M059J (cell line): ENCODE measurements at regions not wholly inside any gene's neighbourhood (a gene's known extent, or its start where the extent isn't known, plus 50 kb on each side); places are given as distances from the start of the nearest gene placed in this dataset.

ENCODE experiments used
- DNase-seq: peaks from one replicate; pipeline ENCODE4 v3.0.0-alpha.2; 2012; ENCODE audit warnings: low read depth

GRCh38 chr7:11895337-11895736, 63.3 kb upstream of the THSD7A start:
- DNase-seq, result no peak

DNA sequence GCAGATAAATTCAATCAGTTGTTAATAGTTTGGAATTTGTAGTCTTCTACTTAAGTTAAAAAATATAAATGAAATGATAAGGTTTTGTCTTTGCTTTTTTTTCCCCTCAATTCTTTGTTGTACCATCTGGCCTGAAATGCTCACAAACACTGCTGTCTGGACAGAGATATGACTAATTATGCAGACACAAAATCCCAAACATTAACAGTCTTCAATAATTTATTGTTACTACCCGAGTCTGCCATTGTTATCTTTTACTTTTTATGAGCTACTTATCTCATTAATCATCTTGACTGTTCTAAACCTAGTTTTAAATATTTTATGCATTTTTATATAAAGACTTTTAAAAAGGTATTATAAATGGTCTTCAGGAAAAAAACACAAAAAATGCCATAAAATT, 64.7 kb upstream of the THSD7A start:
- peak; percentile 62 for DNase-seq

DNA sequence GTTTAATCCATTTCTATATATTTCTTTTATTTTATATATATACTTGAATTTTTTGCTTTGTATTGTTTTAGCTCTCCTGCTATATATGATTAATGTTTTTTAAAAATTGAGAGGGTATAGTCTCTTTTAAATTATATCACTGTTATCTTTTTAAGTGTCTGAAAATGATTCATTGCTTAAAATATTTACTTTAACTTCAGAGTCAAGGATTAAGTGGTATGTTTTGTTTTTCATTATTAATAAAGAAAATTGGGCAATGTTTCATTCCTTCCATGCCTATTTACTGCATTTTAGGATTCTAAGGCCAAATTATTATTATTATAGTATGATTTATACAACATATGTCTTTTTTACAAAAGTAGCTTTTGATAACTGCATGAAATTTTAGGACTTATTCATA, 67.2 kb upstream of the THSD7A start:
- no peak for DNase-seq

- DNase-seq, result peak; percentile 85
Observed at GRCh38 chr7:11910253-11910652, 78.3 kb upstream of the THSD7A start.

DNA sequence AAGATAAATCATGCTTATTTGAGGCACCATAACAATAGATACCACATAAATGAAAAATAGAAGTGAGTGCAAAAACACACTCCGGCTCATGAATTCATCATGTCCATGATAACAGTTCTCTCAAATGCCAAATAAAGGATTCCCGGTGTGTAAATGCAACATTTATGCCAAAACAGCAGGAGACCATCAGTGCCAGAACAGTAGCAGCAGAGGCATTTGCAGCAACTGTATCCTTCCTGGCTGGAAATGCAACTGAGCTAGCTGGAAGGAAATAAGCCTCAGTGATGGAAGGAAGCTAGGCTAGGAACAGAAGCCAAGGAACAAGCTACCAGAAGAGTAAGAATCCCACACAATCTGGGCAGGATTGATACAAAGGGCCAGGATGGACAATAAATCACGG, 79.9 kb upstream of the THSD7A start:
- peak; percentile 18 for DNase-seq

DNA sequence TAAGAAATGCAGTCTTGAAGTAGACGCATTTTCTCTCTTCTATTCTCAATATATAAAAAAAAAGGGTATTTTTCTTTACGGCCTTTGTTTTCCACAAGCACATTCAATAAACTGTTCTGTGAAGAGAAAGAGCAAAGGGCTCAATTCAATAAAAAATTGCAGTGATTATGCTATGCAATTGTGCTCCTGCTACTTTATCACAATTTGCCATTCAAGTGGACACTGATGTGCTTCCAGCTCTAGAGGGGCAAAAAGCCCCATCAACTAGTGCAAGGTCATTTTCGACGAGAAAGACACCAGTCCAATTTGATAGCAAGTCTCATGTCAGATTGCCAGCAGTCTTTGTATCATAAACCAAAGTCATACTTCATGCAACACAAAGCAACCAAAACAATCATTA, 82.6 kb upstream of the THSD7A start:
- DNase-seq, result no peak

DNA sequence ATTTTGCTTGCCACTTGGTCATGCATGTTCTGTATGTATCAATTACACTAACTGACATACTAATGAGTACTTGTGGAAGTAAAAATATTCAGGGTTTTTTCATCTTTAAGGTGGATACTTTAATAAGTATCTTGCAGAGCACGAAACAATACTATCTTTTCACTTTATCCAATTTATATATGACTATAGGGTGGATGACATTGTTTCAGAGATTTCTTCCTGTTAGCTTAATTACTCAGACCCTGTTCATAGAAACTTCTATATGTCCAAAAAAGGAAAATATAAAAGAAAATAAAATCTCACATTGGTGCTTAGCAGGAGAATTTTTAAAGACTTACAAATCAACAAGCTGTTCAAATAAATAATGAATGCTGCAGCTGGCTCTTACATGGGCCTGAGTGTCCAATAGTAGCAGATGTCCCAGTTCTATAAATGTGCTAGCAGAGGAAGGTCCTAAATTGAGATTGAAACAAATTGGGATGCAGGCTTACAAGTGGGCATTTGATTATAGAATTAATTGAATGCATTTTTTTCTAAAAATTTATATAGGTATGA, 91.5 kb upstream of the THSD7A start:
- DNase-seq, result no peak

DNA sequence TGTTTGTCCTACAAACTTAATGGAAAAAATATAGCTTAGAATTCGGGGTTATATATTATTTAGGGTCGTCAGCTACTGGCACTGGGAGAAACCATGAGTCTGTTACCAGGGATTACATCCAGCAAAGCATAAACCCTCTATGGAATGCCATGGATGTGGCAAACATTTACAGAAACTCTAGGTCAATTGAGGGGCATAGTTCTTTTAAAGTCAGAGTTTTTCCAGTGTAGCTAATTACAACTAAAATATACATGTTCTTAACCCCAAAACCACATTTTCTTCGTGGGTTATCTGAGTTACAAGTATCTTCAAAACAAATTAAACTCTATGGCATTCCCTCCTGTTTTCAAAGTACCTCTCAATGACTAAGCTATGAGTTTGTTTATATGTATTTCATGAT, 99.3 kb upstream of the THSD7A start:
- peak; percentile 89 for DNase-seq

- peak; percentile 28 for DNase-seq
Observed at GRCh38 chr7:11934796-11935195, 102.8 kb upstream of the THSD7A start.

GRCh38 chr7:11935905-11936304, 103.9 kb upstream of the THSD7A start:
- DNase-seq, result no peak

GRCh38 chr7:11946794-11947193, 114.8 kb upstream of the THSD7A start:
- DNase-seq, result no peak

- DNase-seq, result peak; percentile 12
Observed at GRCh38 chr7:11950281-11950680, 118.3 kb upstream of the THSD7A start.

GRCh38 chr7:11950942-11951341, 118.9 kb upstream of the THSD7A start:
- no peak for DNase-seq

GRCh38 chr7:11951909-11952308, 119.9 kb upstream of the THSD7A start:
- DNase-seq, result peak; percentile 32

DNA sequence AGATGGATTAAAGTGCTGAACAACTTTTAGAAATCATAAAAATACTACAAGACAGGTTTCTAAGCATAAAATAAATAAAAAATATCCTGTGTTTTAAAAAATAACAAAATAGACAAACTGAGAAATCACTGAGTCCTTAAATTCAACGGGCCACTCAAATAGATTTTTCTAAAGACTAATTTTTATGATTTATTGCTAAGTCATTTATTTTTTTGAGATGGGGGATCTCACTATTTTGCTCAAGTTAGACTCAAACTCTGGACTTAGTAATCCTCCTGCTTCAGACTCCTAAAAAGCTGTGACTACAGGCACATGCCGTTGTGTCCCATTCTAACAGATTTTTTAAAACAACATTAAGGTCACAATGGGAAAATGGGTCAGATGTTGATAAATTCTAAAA, 121.0 kb upstream of the THSD7A start:
- DNase-seq, result no peak

- DNase-seq, result peak; percentile 51
Observed at GRCh38 chr7:11956991-11957390, 125.0 kb upstream of the THSD7A start.

DNA sequence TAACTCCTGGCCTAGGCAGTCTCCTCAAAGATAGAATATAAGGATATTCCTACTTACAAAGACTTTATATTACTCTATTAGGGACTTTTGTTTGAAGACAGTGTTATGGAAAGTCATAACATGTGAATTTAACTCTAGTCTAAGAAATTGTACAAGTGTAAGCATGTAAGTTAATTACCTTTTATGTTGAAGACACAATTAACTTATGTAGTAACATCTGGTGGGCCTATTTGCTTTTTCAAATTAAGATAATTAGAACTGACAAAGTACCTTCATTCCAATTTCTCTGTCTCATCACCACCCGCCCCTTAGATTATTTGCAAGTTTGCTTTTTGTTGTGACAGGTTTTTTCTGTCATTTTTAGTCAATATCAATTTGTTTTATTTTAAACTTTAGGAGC, 126.0 kb upstream of the THSD7A start:
- no peak for DNase-seq

- no peak for DNase-seq
Observed at GRCh38 chr7:11959121-11959520, 127.1 kb upstream of the THSD7A start.

DNA sequence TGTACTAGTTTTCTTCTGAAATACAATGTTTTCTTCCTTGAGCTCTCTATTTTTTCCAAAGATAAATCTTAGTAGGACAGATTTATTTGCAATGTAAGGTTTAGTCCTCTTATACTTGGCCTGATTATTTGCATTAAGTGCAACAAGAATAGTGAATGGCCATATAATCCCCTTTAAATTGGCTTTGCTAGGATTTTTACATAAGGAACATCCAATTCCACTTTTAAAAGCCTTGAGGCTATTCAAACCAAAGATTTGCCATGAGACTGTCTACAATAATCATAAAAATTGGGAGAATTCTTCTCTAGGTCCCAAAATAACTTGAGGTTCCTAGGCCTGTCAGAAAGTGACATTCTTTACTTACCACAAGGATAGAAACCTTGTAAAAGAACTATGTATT, 128.6 kb upstream of the THSD7A start:
- peak; percentile 36 for DNase-seq

DNA sequence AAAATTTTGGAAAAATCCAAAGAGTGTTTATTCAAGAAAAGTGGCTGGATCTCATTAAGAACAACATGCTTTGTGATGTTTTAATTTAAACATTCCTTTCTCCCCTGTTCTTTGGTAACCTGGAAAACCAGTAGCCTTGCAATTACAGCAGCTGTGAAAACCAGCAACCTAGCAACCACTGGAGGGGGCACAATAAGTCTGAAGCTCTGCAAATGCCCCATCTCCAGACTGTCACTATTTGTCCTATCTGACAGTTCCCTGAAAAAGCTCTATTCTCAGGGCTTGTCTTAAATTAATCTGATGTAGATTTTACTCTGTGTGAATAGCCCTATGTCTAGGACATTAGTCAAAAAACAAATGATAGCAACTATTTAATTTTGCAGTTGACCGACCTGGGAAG, 137.6 kb upstream of the THSD7A start:
- peak; percentile 26 for DNase-seq

DNA sequence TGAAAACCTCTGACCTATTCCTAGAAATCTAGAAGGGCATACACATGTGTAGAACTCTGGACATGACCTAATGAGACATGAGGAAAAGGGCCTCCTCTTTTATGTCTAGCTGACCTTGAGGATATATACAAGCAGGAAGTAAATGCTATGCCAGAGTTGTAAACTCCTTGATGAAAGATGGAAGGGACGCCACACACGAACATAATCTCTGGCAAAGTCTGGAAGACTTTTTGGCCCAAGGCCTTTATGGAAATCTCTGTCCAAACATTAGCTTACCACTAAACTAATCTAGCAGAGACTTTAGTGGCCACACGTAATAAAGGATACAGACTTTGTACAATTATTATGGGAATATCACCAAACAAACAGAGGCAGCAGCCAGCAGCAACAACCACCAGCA, 138.1 kb upstream of the THSD7A start:
- DNase-seq, result peak; percentile 55

DNA sequence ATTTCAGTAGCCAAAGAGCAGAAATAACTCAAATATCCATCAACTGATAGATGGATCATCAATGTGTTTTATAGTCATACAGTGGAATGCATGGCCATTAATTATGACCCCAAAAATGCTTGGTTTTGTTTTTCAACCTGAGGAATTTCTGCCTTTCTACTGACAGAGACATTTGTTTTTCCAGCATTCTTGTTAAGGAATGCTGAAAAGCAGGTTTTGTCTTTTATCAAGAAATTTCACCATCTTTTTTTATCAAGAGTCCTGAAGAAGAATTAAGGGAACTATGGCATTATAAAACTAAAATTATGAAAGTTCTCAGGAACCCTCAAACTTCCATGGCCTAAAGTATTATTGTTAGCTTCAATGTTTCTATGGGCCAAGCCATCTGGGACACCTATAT, 153.4 kb upstream of the THSD7A start:
- DNase-seq, result peak; percentile 21

DNA sequence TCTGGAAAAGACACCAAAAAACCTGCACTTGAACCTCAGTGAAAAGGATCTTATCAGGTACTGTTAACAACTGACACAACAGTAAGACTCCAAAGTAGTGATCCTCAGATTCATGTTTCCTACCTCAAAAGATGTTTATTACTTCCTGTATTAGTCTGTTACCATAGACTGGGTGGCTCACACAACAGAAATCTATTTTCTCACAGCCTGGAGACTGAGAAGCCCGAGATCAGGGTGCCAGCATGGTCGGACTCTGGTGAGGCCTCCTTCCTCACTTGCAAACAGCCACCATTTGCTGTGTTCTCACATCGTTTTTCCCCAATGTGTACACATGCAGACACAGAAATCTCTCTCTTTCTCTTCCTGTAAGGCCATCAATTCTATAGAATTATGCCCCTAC, 154.0 kb upstream of the THSD7A start:
- peak; percentile 61 for DNase-seq

DNA sequence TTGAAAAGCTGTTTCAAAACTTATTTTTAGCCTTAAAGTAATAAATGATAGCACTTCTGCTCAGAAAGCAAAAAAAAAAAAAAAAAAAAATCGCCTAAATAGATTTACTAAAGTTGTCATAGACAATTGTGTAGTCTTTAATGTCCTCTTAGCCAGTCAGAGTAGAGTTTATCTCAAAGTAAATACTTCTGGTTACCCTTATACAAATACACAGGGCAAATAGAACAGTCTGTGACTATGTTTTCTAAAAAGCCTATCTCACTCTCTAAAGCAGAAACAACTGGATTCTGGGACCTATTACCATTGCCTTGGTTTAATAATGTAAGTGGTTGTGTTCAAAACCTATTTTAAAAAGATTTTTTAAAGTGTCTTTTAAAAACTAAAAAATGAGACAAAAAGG, 156.2 kb upstream of the THSD7A start:
- DNase-seq, result no peak

DNA sequence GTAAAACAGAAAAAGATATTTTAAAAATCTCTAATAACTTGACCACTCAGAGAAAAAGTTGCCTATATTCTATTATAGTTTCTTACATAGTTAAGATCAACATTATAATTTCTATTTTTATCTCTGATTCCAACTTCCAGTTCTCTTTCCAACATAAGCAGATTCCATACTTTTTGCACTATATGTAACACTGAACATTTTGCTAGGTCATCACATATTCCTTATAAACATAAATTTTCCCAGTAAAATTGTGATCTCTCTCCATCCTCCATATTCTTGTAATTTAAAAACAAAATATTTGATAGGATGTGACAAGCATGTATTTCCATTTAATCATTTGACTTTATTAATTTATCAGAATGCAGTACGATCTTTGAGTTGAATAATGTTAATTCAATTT, 170.4 kb upstream of the THSD7A start:
- DNase-seq, result no peak
